ENCODE measurements at regions not wholly inside any gene's neighbourhood (a gene's known extent, or its start where the extent isn't known, plus 50 kb on each side); places are given as distances from the start of the nearest gene placed in this dataset.
"Not testable (repeated sequence)": the region's sequence is repeated elsewhere in the genome, so short reads cannot be mapped to it uniquely, and the experiment has no call there.

DNA sequence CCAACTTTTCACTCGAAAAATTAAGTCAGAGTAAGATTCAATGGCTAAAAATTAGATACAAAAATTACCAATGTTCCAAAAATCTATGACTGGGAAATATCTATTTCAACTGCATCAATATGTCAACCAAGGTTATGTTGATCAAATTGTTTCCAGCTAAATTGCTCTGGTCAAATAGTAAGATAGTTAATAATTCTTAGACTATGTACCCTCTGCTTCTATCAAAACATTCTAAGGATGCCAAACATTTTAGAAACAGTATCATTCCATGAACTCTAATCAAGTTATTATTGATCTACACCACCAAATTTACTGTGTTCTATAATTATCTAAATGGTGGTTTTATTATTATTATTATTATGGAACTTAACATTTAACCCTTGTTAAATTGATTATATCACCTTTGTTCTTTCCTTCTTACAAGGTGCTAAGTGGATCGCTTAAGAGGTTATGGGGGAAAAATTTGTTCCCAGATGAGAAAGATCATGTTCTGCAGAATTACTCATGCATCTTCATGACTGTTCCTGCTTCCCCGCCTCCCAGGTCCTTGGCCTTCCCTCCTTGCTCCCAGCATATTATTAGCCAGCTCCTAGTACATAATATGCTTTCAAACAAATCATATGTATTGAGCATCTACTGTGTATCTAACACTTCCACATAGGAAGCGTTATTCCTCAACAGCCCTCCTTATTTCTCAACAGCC is 240.5 kb upstream of the KRR1 start:
- no peak overlapping the region for H2BK15ac ChIP-seq (ENCODE audit: low read length)
- no peak overlapping the region for H2BK5ac ChIP-seq (ENCODE audit: low read length)
- DNase-seq (ENCODE audit: low spot score): no peak
- H2BK120ac ChIP-seq (ENCODE audit: low read depth, low read length): no peak overlapping the region
- no peaks in the 10 kb centered on the region for H3K9me3 ChIP-seq (replicated peaks in 1 of 2; ENCODE audit: control insufficient read depth in 2 of 2, insufficient read depth in 1 of 2, low read depth in 1 of 2, low read length in 2 of 2)
- no peaks in the 10 kb centered on the region for H3K79me1 ChIP-seq (ENCODE audit: low read depth, low read length)
- H3K4me1 ChIP-seq (ENCODE audit: control insufficient read depth in 2 of 2, insufficient read depth in 1 of 2, low read depth in 1 of 2, low read length in 2 of 2): no peaks in the 10 kb centered on the region
- H3K14ac ChIP-seq (ENCODE audit: low read length): no peak overlapping the region
- H3K4ac ChIP-seq (ENCODE audit: low read length): no peak overlapping the region
- H3K23ac ChIP-seq (ENCODE audit: low read depth, low read length, poor library complexity): no peak overlapping the region
- H3K9ac ChIP-seq (ENCODE audit: low read depth, low read length, poor library complexity): no peak overlapping the region
- H3K36me3 ChIP-seq (replicated peaks in 1 of 2; ENCODE audit: control insufficient read depth in 2 of 2, insufficient read depth in 2 of 2, low read length in 2 of 2): no peaks in the 10 kb centered on the region
- no peak overlapping the region for H3K4me2 ChIP-seq (ENCODE audit: insufficient read depth, low read length, poor library complexity, severe bottlenecking)
- no peak overlapping the region for H4K91ac ChIP-seq (ENCODE audit: low read depth, low read length, poor library complexity)
- no peak overlapping the region for H3K27ac ChIP-seq (replicated peaks; ENCODE audit: low read length)
- H2AFZ ChIP-seq (ENCODE audit: low read length): no peak overlapping the region
- no peaks in the 10 kb centered on the region for H3K27me3 ChIP-seq (ENCODE audit: control insufficient read depth in 3 of 3, insufficient read depth in 3 of 3, low read depth in 1 of 3, low read length in 3 of 3)
- no peak overlapping the region for H3K18ac ChIP-seq (ENCODE audit: low read length)
- no peak overlapping the region for H3K4me3 ChIP-seq (ENCODE audit: low read length in 2 of 2)
- H2AK5ac ChIP-seq (ENCODE audit: low read depth, low read length): no peak overlapping the region
- H2BK12ac ChIP-seq (ENCODE audit: low read length): no peak overlapping the region
- H4K8ac ChIP-seq (ENCODE audit: low read depth, low read length): no peak overlapping the region
- no CpG with 5 or more reads among the region's 4 CpGs for WGBS, 2 donors (ENCODE audit: extremely low coverage in 2 of 2, insufficient read length in 2 of 2, insufficient replicate concordance in 1 of 2)

- H2BK5ac ChIP-seq (ENCODE audit: low read length): no peak overlapping the region
- DNase-seq (ENCODE audit: low spot score): no peak
- no peak overlapping the region for H3K4me2 ChIP-seq (ENCODE audit: insufficient read depth, low read length, poor library complexity, severe bottlenecking)
- no peak overlapping the region for H2BK15ac ChIP-seq (ENCODE audit: low read length)
- H3K9me3 ChIP-seq (replicated peaks in 1 of 2; ENCODE audit: control insufficient read depth in 2 of 2, insufficient read depth in 1 of 2, low read depth in 1 of 2, low read length in 2 of 2): no peaks in the 10 kb centered on the region
- no peak overlapping the region for H3K18ac ChIP-seq (ENCODE audit: low read length)
- no peak overlapping the region for H4K91ac ChIP-seq (ENCODE audit: low read depth, low read length, poor library complexity)
- H2BK120ac ChIP-seq (ENCODE audit: low read depth, low read length): no peak overlapping the region
- no peak overlapping the region for H3K27ac ChIP-seq (replicated peaks; ENCODE audit: low read length)
- H3K23ac ChIP-seq (ENCODE audit: low read depth, low read length, poor library complexity): no peak overlapping the region
- no peaks in the 10 kb centered on the region for H3K27me3 ChIP-seq (ENCODE audit: control insufficient read depth in 3 of 3, insufficient read depth in 3 of 3, low read depth in 1 of 3, low read length in 3 of 3)
- no peak overlapping the region for H3K4me3 ChIP-seq (ENCODE audit: low read length in 2 of 2)
- H3K9ac ChIP-seq (ENCODE audit: low read depth, low read length, poor library complexity): no peak overlapping the region
- no peak overlapping the region for H2AK5ac ChIP-seq (ENCODE audit: low read depth, low read length)
- no CpG with 5 or more reads among the region's 4 CpGs for WGBS, 2 donors (ENCODE audit: extremely low coverage in 2 of 2, insufficient read length in 2 of 2, insufficient replicate concordance in 1 of 2)
- H4K8ac ChIP-seq (ENCODE audit: low read depth, low read length): no peak overlapping the region
- H2BK12ac ChIP-seq (ENCODE audit: low read length): no peak overlapping the region
- no peak overlapping the region for H3K4ac ChIP-seq (ENCODE audit: low read length)
- no peaks in the 10 kb centered on the region for H3K4me1 ChIP-seq (ENCODE audit: control insufficient read depth in 2 of 2, insufficient read depth in 1 of 2, low read depth in 1 of 2, low read length in 2 of 2)
- no peaks in the 10 kb centered on the region for H3K36me3 ChIP-seq (replicated peaks in 1 of 2; ENCODE audit: control insufficient read depth in 2 of 2, insufficient read depth in 2 of 2, low read length in 2 of 2)
- no peak overlapping the region for H2AFZ ChIP-seq (ENCODE audit: low read length)
- H3K79me1 ChIP-seq (ENCODE audit: low read depth, low read length): no peaks in the 10 kb centered on the region
- H3K14ac ChIP-seq (ENCODE audit: low read length): no peak overlapping the region
Observed at GRCh38 chr12:75750716-75751306, 239.4 kb upstream of the KRR1 start.

DNA sequence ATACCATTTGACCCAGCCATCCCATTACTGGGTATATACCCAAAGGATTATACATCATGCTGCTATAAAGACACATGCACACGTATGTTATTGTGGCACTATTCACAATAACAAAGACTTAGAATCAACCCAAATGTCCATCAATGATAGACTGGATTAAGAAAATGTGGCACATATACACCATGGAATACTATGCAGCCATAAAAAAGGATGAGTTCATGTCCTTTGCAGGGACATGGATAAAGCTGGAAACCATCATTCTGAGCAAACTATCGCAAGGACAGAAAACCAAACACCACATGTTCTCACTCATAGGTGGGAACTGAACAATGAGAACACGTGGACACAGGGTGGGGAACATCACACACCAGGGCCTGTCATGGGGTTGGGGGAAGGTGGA is 237.6 kb upstream of the KRR1 start:
- H3K79me1 ChIP-seq (ENCODE audit: low read depth, low read length); H2BK15ac ChIP-seq (ENCODE audit: low read length); H4K8ac ChIP-seq (ENCODE audit: low read depth, low read length); H3K18ac ChIP-seq (ENCODE audit: low read length); H3K4me3 ChIP-seq (ENCODE audit: low read length in 2 of 2); H2BK5ac ChIP-seq (ENCODE audit: low read length); H3K23ac ChIP-seq (ENCODE audit: low read depth, low read length, poor library complexity); H3K27me3 ChIP-seq (ENCODE audit: control insufficient read depth in 3 of 3, insufficient read depth in 3 of 3, low read depth in 1 of 3, low read length in 3 of 3); H2AFZ ChIP-seq (ENCODE audit: low read length); H3K9me3 ChIP-seq (replicated peaks in 1 of 2; ENCODE audit: control insufficient read depth in 2 of 2, insufficient read depth in 1 of 2, low read depth in 1 of 2, low read length in 2 of 2); H3K9ac ChIP-seq (ENCODE audit: low read depth, low read length, poor library complexity); H3K4ac ChIP-seq (ENCODE audit: low read length); H3K14ac ChIP-seq (ENCODE audit: low read length); H3K36me3 ChIP-seq (replicated peaks in 1 of 2; ENCODE audit: control insufficient read depth in 2 of 2, insufficient read depth in 2 of 2, low read length in 2 of 2); H3K27ac ChIP-seq (replicated peaks; ENCODE audit: low read length); H2BK12ac ChIP-seq (ENCODE audit: low read length); H2AK5ac ChIP-seq (ENCODE audit: low read depth, low read length); H4K91ac ChIP-seq (ENCODE audit: low read depth, low read length, poor library complexity); H3K4me1 ChIP-seq (ENCODE audit: control insufficient read depth in 2 of 2, insufficient read depth in 1 of 2, low read depth in 1 of 2, low read length in 2 of 2); H3K4me2 ChIP-seq (ENCODE audit: insufficient read depth, low read length, poor library complexity, severe bottlenecking); DNase-seq (ENCODE audit: low spot score); H2BK120ac ChIP-seq (ENCODE audit: low read depth, low read length): not testable (repeated sequence)
- no CpG with 5 or more reads among the region's 3 CpGs for WGBS, 2 donors (ENCODE audit: extremely low coverage in 2 of 2, insufficient read length in 2 of 2, insufficient replicate concordance in 1 of 2)

DNA sequence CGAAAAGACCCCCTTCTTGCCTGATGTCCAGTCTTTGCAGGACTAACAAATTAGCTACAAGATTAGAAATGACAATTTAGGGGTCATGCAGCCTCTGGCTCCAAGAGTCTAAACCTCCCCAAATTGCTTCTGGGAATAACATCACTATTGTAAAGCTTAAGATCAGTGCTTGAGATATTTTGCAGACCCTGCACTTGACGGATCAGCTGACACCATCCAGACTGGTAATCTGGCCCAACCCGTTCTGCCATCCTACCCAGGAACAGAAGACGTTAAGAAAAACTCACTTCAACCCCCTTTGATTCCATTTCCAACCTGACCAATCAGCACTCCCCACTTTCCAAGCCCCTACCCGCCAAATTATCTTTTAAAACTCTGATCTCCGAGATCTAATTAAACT is 236.7 kb upstream of the KRR1 start:
- Histone ChIP-seq H3K27me3 (ENCODE audit: control insufficient read depth in 3 of 3, insufficient read depth in 3 of 3, low read depth in 1 of 3, low read length in 3 of 3) (no peaks in the 10 kb centered on the region), H3K23ac (ENCODE audit: low read depth, low read length, poor library complexity) (no peak overlapping the region), H2BK15ac (ENCODE audit: low read length) (no peak overlapping the region), H3K79me1 (ENCODE audit: low read depth, low read length) (no peaks in the 10 kb centered on the region), H3K4me3 (ENCODE audit: low read length in 2 of 2) (no peak overlapping the region), H3K18ac (ENCODE audit: low read length) (no peak overlapping the region), H3K4ac (ENCODE audit: low read length) (no peak overlapping the region), H3K4me2 (ENCODE audit: insufficient read depth, low read length, poor library complexity, severe bottlenecking) (no peak overlapping the region), H2AFZ (ENCODE audit: low read length) (no peak overlapping the region), H3K14ac (ENCODE audit: low read length) (no peak overlapping the region), H2BK120ac (ENCODE audit: low read depth, low read length) (no peak overlapping the region), H2AK5ac (ENCODE audit: low read depth, low read length) (no peak overlapping the region), H3K9ac (ENCODE audit: low read depth, low read length, poor library complexity) (no peak overlapping the region), H3K4me1 (ENCODE audit: control insufficient read depth in 2 of 2, insufficient read depth in 1 of 2, low read depth in 1 of 2, low read length in 2 of 2) (no peaks in the 10 kb centered on the region), H4K91ac (ENCODE audit: low read depth, low read length, poor library complexity) (no peak overlapping the region), H2BK5ac (ENCODE audit: low read length) (no peak overlapping the region), H2BK12ac (ENCODE audit: low read length) (no peak overlapping the region), H4K8ac (ENCODE audit: low read depth, low read length) (no peak overlapping the region), H3K36me3 (replicated peaks in 1 of 2; ENCODE audit: control insufficient read depth in 2 of 2, insufficient read depth in 2 of 2, low read length in 2 of 2) (no peaks in the 10 kb centered on the region), H3K27ac (replicated peaks; ENCODE audit: low read length) (no peak overlapping the region), H3K9me3 (replicated peaks in 1 of 2; ENCODE audit: control insufficient read depth in 2 of 2, insufficient read depth in 1 of 2, low read depth in 1 of 2, low read length in 2 of 2) (no peaks in the 10 kb centered on the region)
- no peak for DNase-seq (ENCODE audit: low spot score)
- no CpG with 5 or more reads among the region's 6 CpGs for WGBS, 2 donors (ENCODE audit: extremely low coverage in 2 of 2, insufficient read length in 2 of 2, insufficient replicate concordance in 1 of 2)

Measured in neuronal stem cell (in vitro differentiated cells).